ENCODE measurements at regions not wholly inside any gene's neighbourhood (a gene's known extent, or its start where the extent isn't known, plus 50 kb on each side); places are given as distances from the start of the nearest gene placed in this dataset.

DNA sequence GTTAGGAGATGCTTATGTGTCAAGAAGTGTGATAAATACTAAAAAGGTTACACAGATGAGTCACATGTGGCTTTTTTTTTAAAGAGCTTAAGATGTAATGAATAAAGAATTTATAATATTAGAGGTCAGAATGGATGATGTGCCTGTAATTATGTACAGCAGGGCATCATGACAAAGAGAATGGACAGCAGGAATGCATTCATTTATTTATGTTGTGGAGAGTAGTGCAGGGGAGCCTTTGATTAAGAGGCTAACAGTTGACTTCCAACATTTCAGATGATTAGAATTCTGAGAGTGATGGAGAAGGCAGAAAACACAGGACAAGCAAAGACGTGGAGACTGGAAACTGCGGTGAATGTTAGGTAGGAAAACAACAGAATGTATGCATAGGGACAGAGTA, 691.4 kb upstream of the POM121L12 start:
- TF ChIP-seq, protein P1, sequence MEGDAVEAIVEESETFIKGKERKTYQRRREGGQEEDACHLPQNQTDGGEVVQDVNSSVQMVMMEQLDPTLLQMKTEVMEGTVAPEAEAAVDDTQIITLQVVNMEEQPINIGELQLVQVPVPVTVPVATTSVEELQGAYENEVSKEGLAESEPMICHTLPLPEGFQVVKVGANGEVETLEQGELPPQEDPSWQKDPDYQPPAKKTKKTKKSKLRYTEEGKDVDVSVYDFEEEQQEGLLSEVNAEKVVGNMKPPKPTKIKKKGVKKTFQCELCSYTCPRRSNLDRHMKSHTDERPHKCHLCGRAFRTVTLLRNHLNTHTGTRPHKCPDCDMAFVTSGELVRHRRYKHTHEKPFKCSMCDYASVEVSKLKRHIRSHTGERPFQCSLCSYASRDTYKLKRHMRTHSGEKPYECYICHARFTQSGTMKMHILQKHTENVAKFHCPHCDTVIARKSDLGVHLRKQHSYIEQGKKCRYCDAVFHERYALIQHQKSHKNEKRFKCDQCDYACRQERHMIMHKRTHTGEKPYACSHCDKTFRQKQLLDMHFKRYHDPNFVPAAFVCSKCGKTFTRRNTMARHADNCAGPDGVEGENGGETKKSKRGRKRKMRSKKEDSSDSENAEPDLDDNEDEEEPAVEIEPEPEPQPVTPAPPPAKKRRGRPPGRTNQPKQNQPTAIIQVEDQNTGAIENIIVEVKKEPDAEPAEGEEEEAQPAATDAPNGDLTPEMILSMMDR (conservative IDR thresholded peaks at IDR 0.05): no peak
- no peak for TF ChIP-seq EZH2 (IDR thresholded peaks at IDR 0.05; ENCODE audit: low read depth)
